Panc1 (cell line): ENCODE measurements at regions not wholly inside any gene's neighbourhood (a gene's known extent, or its start where the extent isn't known, plus 50 kb on each side); places are given as distances from the start of the nearest gene placed in this dataset.

Experiments
- ATAC-seq: fragments of 200-7000 bp; cut with Tn5 transposase; 2 replicates; pipeline ENCODE4 v1.9.1; 2020; ENCODE audit warnings: mild to moderate bottlenecking, moderate library complexity
- BruUV-seq: library from RNA; stranded (reverse); fragments of 400-500 nt; replicated peaks from 2 replicates; lab custom pipeline; 2021; lab: Mats Ljungman, UMichigan
- CTCF ChIA-PET: fragments of 300-600 bp; sonication (Branson Sonifier 250); formaldehyde crosslinking; loops from one replicate; lab custom pipeline; 2022; ENCODE audit warnings: antibody characterized with exemption; lab: Charles Lee
- POLR2A ChIA-PET: fragments of 300-600 bp; sonication (Branson Sonifier 250); formaldehyde crosslinking; loops from one replicate; lab custom pipeline; 2022; ENCODE audit warnings: antibody characterized with exemption; lab: Charles Lee
- DNase-seq: peaks from one replicate; pipeline ENCODE4 v3.0.0-alpha.2; 2010; ENCODE audit warnings: low read depth, low spot score
- H3K27ac ChIP-seq: 2 replicates; pipeline ENCODE4 v1.5.1; 2011; ENCODE audit warnings: mild to moderate bottlenecking, low read length, inconsistent platforms
- H3K27me3 ChIP-seq: fragments of 200-500 bp; sonication (Bioruptor generic); 2 replicates; pipeline ENCODE4 v1.6.0; 2014; ENCODE audit warnings: low read length, inconsistent platforms; ENCODE audit not compliant: control insufficient read depth, insufficient read depth
- H3K36me3 ChIP-seq: fragments of 200-500 bp; sonication (Bioruptor generic); 2 replicates; pipeline ENCODE4 v1.5.1; 2014; ENCODE audit warnings: inconsistent platforms, mild to moderate bottlenecking, low read length, moderate library complexity; ENCODE audit not compliant: control insufficient read depth, insufficient read depth
- H3K4me1 ChIP-seq: 2 replicates; pipeline ENCODE4 v1.5.1; 2011; ENCODE audit warnings: inconsistent platforms, mild to moderate bottlenecking, low read length, moderate library complexity; ENCODE audit not compliant: control insufficient read depth, insufficient read depth
- H3K4me3 ChIP-seq, 2 experiments: 2 replicates each; pipeline ENCODE4 v1.5.1; 2011 to 2012; ENCODE audit warnings: low read depth in 2 of 2, low read length in 2 of 2, mild to moderate bottlenecking in 2 of 2, inconsistent platforms in 1 of 2, moderate library complexity in 1 of 2
- H3K9me3 ChIP-seq: fragments of 200-500 bp; sonication (Bioruptor generic); 2 replicates; pipeline ENCODE4 v1.5.1; 2014; ENCODE audit warnings: low read depth, mild to moderate bottlenecking, inconsistent platforms, low read length, moderate library complexity; ENCODE audit not compliant: control insufficient read depth, insufficient read depth
- CTCF ChIP-seq: fragments of 450-650 bp; IDR thresholded peaks from 2 replicates; pipeline ENCODE4 v1.5.1; 2017; ENCODE audit warnings: mild to moderate bottlenecking
- POLR2AphosphoS5 ChIP-seq: IDR thresholded peaks from 2 replicates; pipeline ENCODE4 v1.6.1; 2012; ENCODE audit warnings: mild to moderate bottlenecking, low read depth, low read length, moderate library complexity
- REST ChIP-seq, 2 experiments: IDR thresholded peaks; 2 replicates each; pipeline ENCODE4 v1.6.1; 2011 to 2012; ENCODE audit warnings: low read depth in 2 of 2, control low read depth in 1 of 2, low read length in 1 of 2, mild to moderate bottlenecking in 1 of 2, moderate library complexity in 1 of 2; ENCODE audit not compliant: insufficient read depth in 1 of 2
- SIN3A ChIP-seq: IDR thresholded peaks from 2 replicates; pipeline ENCODE4 v1.6.1; 2012; ENCODE audit warnings: low read depth, mild to moderate bottlenecking, low read length, moderate library complexity, borderline replicate concordance; ENCODE audit not compliant: insufficient read depth
- TCF7L2 ChIP-seq: IDR thresholded peaks from 2 replicates; pipeline ENCODE4 v1.6.1; 2011; ENCODE audit warnings: mild to moderate bottlenecking, low read depth, low read length, inconsistent platforms
- in situ Hi-C: cut with HindIII; loops from 2 replicates; pipeline ENCODE4 v1.10.0; 2016; ENCODE audit warnings: low sequenced_read_pairs, low pct_unique_long_range_greater_than_20kb
- intact Hi-C: fragments of 100-400 bp; cut with micrococcal nuclease; formaldehyde crosslinking; loops from one replicate; pipeline ENCODE4 v1.10.0; 2022; ENCODE audit not compliant: unreplicated experiment

- H3K4me3 ChIP-seq = no peak overlapping the region
- ATAC-seq (no peak), DNase-seq (no peak)
- H3K27ac ChIP-seq = no peak overlapping the region
- in situ Hi-C loops (no loop called here), intact Hi-C loops (no loop called here)
- no peaks in the 10 kb centered on the region for H3K27me3 ChIP-seq
- H3K9me3 ChIP-seq = no peaks in the 10 kb centered on the region
- no peaks in the 10 kb centered on the region for H3K36me3 ChIP-seq
- TF ChIP-seq CTCF (no peak), REST (IDR thresholded peaks at IDR 0.05; ENCODE audit: insufficient read depth in 1 of 2, low read depth in 2 of 2, low read length in 1 of 2) (no peak), POLR2AphosphoS5 (no peak), SIN3A (no peak), TCF7L2 (no peak)
- CTCF ChIA-PET = no interaction called here
- no TSS peak for BruUV-seq
- POLR2A ChIA-PET = no interaction called here
- H3K4me1 ChIP-seq = no peaks in the 10 kb centered on the region
Measured at GRCh38 chr3:73781541-73781940, 156.8 kb upstream of the PDZRN3 start.

GRCh38 chr3:73774645-73775044, 149.9 kb upstream of the PDZRN3 start:
- BruUV-seq = no TSS peak
- ATAC-seq (no peak), DNase-seq (no peak)
- H3K36me3 ChIP-seq = no peaks in the 10 kb centered on the region
- intact Hi-C loops = no loop called here
- no peak overlapping the region for H3K27ac ChIP-seq
- H3K4me3 ChIP-seq = no peak overlapping the region
- ChIA-PET CTCF (no interaction called here), POLR2A (no interaction called here)
- H3K4me1 ChIP-seq = no peaks in the 10 kb centered on the region
- no peaks in the 10 kb centered on the region for H3K27me3 ChIP-seq
- no peak for TF ChIP-seq TCF7L2
- TF ChIP-seq POLR2AphosphoS5 = no peak
- no peak for TF ChIP-seq CTCF
- no peak for TF ChIP-seq SIN3A
- TF ChIP-seq REST (IDR thresholded peaks at IDR 0.05; ENCODE audit: insufficient read depth in 1 of 2, low read depth in 2 of 2, low read length in 1 of 2) = no peak
- no peaks in the 10 kb centered on the region for H3K9me3 ChIP-seq
- in situ Hi-C loops = no loop called here
